ENCODE measurements at regions not wholly inside any gene's neighbourhood (a gene's known extent, or its start where the extent isn't known, plus 50 kb on each side); places are given as distances from the start of the nearest gene placed in this dataset.

DNA sequence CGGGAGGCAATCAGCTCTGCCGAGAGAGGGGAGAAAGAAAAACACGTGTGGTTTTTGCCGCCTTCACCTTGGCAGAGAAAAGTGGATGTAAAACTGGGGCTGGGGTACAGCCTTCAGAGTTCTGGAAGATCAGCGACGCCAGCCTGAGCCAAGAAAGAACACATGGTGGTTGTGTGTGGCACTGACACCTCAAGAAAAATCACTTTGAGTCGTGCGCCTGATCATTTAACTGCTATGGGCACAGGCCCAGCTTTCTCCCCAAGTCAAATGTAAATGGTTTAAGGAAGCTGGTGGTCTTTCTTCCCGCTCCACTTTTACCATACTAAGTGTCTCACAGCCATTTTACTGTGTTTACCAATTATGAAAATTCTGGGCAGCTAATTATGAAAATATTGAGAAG, 461.8 kb upstream of the SOX9 start:
- H3K27me3 ChIP-seq (ENCODE audit: control insufficient read depth in 4 of 4, insufficient read depth in 4 of 4, low read length in 3 of 4): peaks cover 0 to 3% (median 0%) of the 10 kb centered on the region in 4 donors
- H3K9ac ChIP-seq (ENCODE audit: low read depth in 1 of 2, low read length in 2 of 2): no peak overlapping the region
- WGBS: 91% methylated on average over 9 of the region's 9 CpGs
- no peak for TF ChIP-seq SP1 (IDR thresholded peaks at IDR 0.05)
- no peak for TF ChIP-seq RXRA (IDR thresholded peaks at IDR 0.05)
- TF ChIP-seq, protein P1, sequence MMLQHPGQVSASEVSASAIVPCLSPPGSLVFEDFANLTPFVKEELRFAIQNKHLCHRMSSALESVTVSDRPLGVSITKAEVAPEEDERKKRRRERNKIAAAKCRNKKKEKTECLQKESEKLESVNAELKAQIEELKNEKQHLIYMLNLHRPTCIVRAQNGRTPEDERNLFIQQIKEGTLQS (IDR thresholded peaks at IDR 0.05): no peak
- no peak for TF ChIP-seq FOXA1 (IDR thresholded peaks at IDR 0.05)
- TF ChIP-seq, protein P2, sequence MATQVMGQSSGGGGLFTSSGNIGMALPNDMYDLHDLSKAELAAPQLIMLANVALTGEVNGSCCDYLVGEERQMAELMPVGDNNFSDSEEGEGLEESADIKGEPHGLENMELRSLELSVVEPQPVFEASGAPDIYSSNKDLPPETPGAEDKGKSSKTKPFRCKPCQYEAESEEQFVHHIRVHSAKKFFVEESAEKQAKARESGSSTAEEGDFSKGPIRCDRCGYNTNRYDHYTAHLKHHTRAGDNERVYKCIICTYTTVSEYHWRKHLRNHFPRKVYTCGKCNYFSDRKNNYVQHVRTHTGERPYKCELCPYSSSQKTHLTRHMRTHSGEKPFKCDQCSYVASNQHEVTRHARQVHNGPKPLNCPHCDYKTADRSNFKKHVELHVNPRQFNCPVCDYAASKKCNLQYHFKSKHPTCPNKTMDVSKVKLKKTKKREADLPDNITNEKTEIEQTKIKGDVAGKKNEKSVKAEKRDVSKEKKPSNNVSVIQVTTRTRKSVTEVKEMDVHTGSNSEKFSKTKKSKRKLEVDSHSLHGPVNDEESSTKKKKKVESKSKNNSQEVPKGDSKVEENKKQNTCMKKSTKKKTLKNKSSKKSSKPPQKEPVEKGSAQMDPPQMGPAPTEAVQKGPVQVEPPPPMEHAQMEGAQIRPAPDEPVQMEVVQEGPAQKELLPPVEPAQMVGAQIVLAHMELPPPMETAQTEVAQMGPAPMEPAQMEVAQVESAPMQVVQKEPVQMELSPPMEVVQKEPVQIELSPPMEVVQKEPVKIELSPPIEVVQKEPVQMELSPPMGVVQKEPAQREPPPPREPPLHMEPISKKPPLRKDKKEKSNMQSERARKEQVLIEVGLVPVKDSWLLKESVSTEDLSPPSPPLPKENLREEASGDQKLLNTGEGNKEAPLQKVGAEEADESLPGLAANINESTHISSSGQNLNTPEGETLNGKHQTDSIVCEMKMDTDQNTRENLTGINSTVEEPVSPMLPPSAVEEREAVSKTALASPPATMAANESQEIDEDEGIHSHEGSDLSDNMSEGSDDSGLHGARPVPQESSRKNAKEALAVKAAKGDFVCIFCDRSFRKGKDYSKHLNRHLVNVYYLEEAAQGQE (IDR thresholded peaks at IDR 0.05): no peak
- TF ChIP-seq YY1 (IDR thresholded peaks at IDR 0.05): no peak
- TF ChIP-seq, protein P3, sequence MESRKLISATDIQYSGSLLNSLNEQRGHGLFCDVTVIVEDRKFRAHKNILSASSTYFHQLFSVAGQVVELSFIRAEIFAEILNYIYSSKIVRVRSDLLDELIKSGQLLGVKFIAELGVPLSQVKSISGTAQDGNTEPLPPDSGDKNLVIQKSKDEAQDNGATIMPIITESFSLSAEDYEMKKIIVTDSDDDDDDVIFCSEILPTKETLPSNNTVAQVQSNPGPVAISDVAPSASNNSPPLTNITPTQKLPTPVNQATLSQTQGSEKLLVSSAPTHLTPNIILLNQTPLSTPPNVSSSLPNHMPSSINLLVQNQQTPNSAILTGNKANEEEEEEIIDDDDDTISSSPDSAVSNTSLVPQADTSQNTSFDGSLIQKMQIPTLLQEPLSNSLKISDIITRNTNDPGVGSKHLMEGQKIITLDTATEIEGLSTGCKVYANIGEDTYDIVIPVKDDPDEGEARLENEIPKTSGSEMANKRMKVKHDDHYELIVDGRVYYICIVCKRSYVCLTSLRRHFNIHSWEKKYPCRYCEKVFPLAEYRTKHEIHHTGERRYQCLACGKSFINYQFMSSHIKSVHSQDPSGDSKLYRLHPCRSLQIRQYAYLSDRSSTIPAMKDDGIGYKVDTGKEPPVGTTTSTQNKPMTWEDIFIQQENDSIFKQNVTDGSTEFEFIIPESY (IDR thresholded peaks at IDR 0.05): no peak
- no peak for TF ChIP-seq EGR1 (IDR thresholded peaks at IDR 0.05; ENCODE audit: low read depth in 2 of 2)
- TF ChIP-seq, protein P4, sequence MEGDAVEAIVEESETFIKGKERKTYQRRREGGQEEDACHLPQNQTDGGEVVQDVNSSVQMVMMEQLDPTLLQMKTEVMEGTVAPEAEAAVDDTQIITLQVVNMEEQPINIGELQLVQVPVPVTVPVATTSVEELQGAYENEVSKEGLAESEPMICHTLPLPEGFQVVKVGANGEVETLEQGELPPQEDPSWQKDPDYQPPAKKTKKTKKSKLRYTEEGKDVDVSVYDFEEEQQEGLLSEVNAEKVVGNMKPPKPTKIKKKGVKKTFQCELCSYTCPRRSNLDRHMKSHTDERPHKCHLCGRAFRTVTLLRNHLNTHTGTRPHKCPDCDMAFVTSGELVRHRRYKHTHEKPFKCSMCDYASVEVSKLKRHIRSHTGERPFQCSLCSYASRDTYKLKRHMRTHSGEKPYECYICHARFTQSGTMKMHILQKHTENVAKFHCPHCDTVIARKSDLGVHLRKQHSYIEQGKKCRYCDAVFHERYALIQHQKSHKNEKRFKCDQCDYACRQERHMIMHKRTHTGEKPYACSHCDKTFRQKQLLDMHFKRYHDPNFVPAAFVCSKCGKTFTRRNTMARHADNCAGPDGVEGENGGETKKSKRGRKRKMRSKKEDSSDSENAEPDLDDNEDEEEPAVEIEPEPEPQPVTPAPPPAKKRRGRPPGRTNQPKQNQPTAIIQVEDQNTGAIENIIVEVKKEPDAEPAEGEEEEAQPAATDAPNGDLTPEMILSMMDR (IDR thresholded peaks at IDR 0.05; ENCODE audit: low read depth, low read length, missing input control): no peak
- no peak for TF ChIP-seq HNF4G (IDR thresholded peaks at IDR 0.05)
- no peak for TF ChIP-seq TAF1 (conservative IDR thresholded peaks at IDR 0.05)
- no peak for TF ChIP-seq HNF4A (conservative IDR thresholded peaks at IDR 0.05)
- TF ChIP-seq, protein P5, sequence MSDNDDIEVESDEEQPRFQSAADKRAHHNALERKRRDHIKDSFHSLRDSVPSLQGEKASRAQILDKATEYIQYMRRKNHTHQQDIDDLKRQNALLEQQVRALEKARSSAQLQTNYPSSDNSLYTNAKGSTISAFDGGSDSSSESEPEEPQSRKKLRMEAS (IDR thresholded peaks at IDR 0.05): no peak
- no peak overlapping the region for H3K27ac ChIP-seq (ENCODE audit: low read depth in 1 of 2, low read length in 2 of 2)
- H3K4me1 ChIP-seq (ENCODE audit: control insufficient read depth in 4 of 4, insufficient read depth in 4 of 4, low read length in 3 of 4): no peaks in the 10 kb centered on the region
- H3K36me3 ChIP-seq (ENCODE audit: control insufficient read depth in 4 of 4, insufficient read depth in 3 of 4, low read depth in 1 of 4, low read length in 3 of 4): no peaks in the 10 kb centered on the region
- no peak for DNase-seq (ENCODE audit: low spot score)
- H3K4me3 ChIP-seq (ENCODE audit: low read depth in 1 of 3, low read length in 3 of 3): no peak overlapping the region
- H3K9me3 ChIP-seq (ENCODE audit: control insufficient read depth in 4 of 4, low read length in 3 of 4): no peaks in the 10 kb centered on the region

DNA sequence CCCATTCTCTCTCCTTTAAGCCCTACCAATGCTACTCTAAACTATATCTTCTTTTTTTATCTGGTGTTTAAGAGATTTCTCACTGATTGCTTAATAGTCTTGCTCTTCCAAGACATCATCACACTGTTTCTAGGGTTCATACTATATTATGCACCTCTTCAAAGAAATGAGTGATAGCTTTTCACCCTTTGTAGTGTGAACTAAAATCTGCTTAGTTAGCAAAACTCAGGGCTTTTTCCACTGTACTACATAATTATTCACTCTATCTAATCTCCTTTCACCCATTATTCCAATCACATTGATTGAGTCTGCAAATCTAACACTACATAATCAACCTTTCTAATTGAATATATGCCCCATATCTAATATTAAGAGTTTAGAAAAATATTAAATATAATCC, 456.0 kb upstream of the SOX9 start:
- DNase-seq (ENCODE audit: low spot score): no peak
- peaks cover 0 to 3% (median 0%) of the 10 kb centered on the region in 4 donors for H3K27me3 ChIP-seq (ENCODE audit: control insufficient read depth in 4 of 4, insufficient read depth in 4 of 4, low read length in 3 of 4)
- no peak overlapping the region for H3K4me3 ChIP-seq (ENCODE audit: low read depth in 1 of 3, low read length in 3 of 3)
- H3K27ac ChIP-seq (ENCODE audit: low read depth in 1 of 2, low read length in 2 of 2): no peak overlapping the region
- peaks cover 0 to 11% (median 2%) of the 10 kb centered on the region in 4 donors for H3K9me3 ChIP-seq (ENCODE audit: control insufficient read depth in 4 of 4, low read length in 3 of 4)
- H3K36me3 ChIP-seq (ENCODE audit: control insufficient read depth in 4 of 4, insufficient read depth in 3 of 4, low read depth in 1 of 4, low read length in 3 of 4): no peaks in the 10 kb centered on the region
- H3K9ac ChIP-seq (ENCODE audit: low read depth in 1 of 2, low read length in 2 of 2): no peak overlapping the region
- H3K4me1 ChIP-seq (ENCODE audit: control insufficient read depth in 4 of 4, insufficient read depth in 4 of 4, low read length in 3 of 4): no peaks in the 10 kb centered on the region
- TF ChIP-seq FOXA1 (IDR thresholded peaks at IDR 0.05) (no peak), RXRA (IDR thresholded peaks at IDR 0.05) (no peak), EGR1 (IDR thresholded peaks at IDR 0.05; ENCODE audit: low read depth in 2 of 2) (no peak), HNF4G (IDR thresholded peaks at IDR 0.05) (no peak), RAD21 (IDR thresholded peaks at IDR 0.05) (no peak), TAF1 (conservative IDR thresholded peaks at IDR 0.05) (no peak), YY1 (IDR thresholded peaks at IDR 0.05) (no peak), NR2F2 (IDR thresholded peaks at IDR 0.05) (no peak)
- TF ChIP-seq, protein P4 (IDR thresholded peaks at IDR 0.05; ENCODE audit: low read depth, low read length, missing input control): no peak
- TF ChIP-seq, protein P3 (IDR thresholded peaks at IDR 0.05): no peak
- TF ChIP-seq, protein P2 (IDR thresholded peaks at IDR 0.05): no peak

Measured in liver (tissue), 8 donors.